PC-9 (cell line): ENCODE measurements at regions not wholly inside any gene's neighbourhood (a gene's known extent, or its start where the extent isn't known, plus 50 kb on each side); places are given as distances from the start of the nearest gene placed in this dataset.

Experiments
- BruUV-seq: library from RNA; stranded (reverse); fragments of 400-500 nt; replicated peaks from 2 replicates; lab custom pipeline; 2021; lab: Mats Ljungman, UMichigan
- CTCF ChIA-PET: fragments of 300-600 bp; sonication (Branson Sonifier 250); formaldehyde crosslinking; loops from one replicate; lab custom pipeline; 2022; ENCODE audit warnings: antibody characterized with exemption; lab: Charles Lee
- POLR2A ChIA-PET: fragments of 300-600 bp; sonication (Branson Sonifier 250); formaldehyde crosslinking; loops from one replicate; lab custom pipeline; 2022; ENCODE audit warnings: antibody characterized with exemption; ENCODE audit not compliant: unreplicated experiment; lab: Charles Lee
- DNase-seq, 2 experiments: peaks; one replicate each; pipeline versions ENCODE4 v3.0.0 to v3.0.0-alpha.2; 2015 to 2022; ENCODE audit warnings: mixed read lengths in 1 of 2
- H2AFZ ChIP-seq: fragments of 200-600 bp; sonication (generic); 2 replicates; pipeline ENCODE4 v1.8.1; 2017; ENCODE audit warnings: antibody characterized with exemption
- H3F3A ChIP-seq: fragments of 200-600 bp; sonication (generic); 2 replicates; pipeline ENCODE4 v1.8.1; 2017; ENCODE audit warnings: antibody characterized with exemption, mild to moderate bottlenecking, low read depth; ENCODE audit not compliant: insufficient read depth
- H3K27ac ChIP-seq: fragments of 200-600 bp; sonication (generic); 2 replicates; pipeline ENCODE4 v1.6.1; 2016; ENCODE audit warnings: mixed run types
- H3K27me3 ChIP-seq: fragments of 200-600 bp; sonication (generic); 2 replicates; pipeline ENCODE4 v1.6.1; 2016; ENCODE audit warnings: low read depth, mixed run types; ENCODE audit not compliant: insufficient read depth
- H3K36me3 ChIP-seq: fragments of 200-600 bp; sonication (generic); 2 replicates; pipeline ENCODE4 v1.6.1; 2016; ENCODE audit warnings: low read depth, mixed run types
- H3K4me1 ChIP-seq: fragments of 200-600 bp; sonication (generic); replicated peaks from 2 replicates; pipeline ENCODE4 v1.6.1; 2016; ENCODE audit warnings: mixed run types; ENCODE audit not compliant: insufficient read depth
- H3K4me2 ChIP-seq: fragments of 200-600 bp; sonication (generic); 2 replicates; pipeline ENCODE4 v1.6.1; 2017; ENCODE audit warnings: mixed run types
- H3K4me3 ChIP-seq: fragments of 200-600 bp; sonication (generic); 2 replicates; pipeline ENCODE4 v1.6.1; 2016; ENCODE audit warnings: mixed run types
- H3K79me2 ChIP-seq: fragments of 200-600 bp; sonication (generic); 2 replicates; pipeline ENCODE4 v1.6.1; 2017; ENCODE audit warnings: low read depth, mixed run types
- H3K9me2 ChIP-seq: fragments of 200-600 bp; sonication (generic); 2 replicates; pipeline ENCODE4 v1.8.1; 2017; ENCODE audit warnings: mild to moderate bottlenecking; ENCODE audit not compliant: insufficient read depth
- H3K9me3 ChIP-seq: fragments of 200-600 bp; sonication (generic); 2 replicates; pipeline ENCODE4 v1.8.1; 2016; ENCODE audit warnings: low read depth; ENCODE audit not compliant: insufficient read depth
- H4K20me1 ChIP-seq: fragments of 200-600 bp; sonication (generic); 2 replicates; pipeline ENCODE4 v1.8.1; 2017; ENCODE audit not compliant: insufficient read depth
- EZH2 ChIP-seq: fragments of 200-600 bp; sonication (generic); IDR thresholded peaks from 2 replicates; pipeline ENCODE4 v1.8.0; 2017; ENCODE audit warnings: antibody characterized with exemption, low read depth
- intact Hi-C: fragments of 100-400 bp; cut with micrococcal nuclease; formaldehyde crosslinking; loops from one replicate; pipeline ENCODE4 v1.10.0; 2022; ENCODE audit not compliant: unreplicated experiment
- TF ChIP-seq, protein P1 (sequence below): fragments of 200-600 bp; sonication (generic); conservative IDR thresholded peaks from 2 replicates; pipeline ENCODE4 v1.6.1; 2017; ENCODE audit warnings: mixed run types, antibody characterized with exemption, mild to moderate bottlenecking, moderate library complexity

DNA sequence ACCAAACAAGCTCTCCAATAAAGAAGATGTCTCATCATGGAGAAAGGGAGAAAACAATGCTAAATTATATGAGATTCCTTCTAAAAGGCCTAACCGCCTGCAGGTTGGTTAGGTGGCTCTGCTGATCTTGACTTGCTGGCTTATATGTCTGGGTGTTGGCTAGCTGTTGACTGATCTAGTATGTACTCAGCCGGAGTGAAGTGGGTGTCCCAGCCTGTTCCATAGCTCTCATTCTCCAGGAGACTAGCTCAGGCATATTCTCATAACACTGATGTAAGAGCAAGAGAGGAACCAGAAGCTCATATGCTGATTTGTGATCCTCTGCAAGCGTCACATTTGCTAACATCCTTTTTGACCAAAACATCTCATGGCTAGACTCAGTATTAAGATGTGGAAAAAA lies 473.0 kb downstream of the BMP2 start:
- no TSS peak for BruUV-seq

DNA sequence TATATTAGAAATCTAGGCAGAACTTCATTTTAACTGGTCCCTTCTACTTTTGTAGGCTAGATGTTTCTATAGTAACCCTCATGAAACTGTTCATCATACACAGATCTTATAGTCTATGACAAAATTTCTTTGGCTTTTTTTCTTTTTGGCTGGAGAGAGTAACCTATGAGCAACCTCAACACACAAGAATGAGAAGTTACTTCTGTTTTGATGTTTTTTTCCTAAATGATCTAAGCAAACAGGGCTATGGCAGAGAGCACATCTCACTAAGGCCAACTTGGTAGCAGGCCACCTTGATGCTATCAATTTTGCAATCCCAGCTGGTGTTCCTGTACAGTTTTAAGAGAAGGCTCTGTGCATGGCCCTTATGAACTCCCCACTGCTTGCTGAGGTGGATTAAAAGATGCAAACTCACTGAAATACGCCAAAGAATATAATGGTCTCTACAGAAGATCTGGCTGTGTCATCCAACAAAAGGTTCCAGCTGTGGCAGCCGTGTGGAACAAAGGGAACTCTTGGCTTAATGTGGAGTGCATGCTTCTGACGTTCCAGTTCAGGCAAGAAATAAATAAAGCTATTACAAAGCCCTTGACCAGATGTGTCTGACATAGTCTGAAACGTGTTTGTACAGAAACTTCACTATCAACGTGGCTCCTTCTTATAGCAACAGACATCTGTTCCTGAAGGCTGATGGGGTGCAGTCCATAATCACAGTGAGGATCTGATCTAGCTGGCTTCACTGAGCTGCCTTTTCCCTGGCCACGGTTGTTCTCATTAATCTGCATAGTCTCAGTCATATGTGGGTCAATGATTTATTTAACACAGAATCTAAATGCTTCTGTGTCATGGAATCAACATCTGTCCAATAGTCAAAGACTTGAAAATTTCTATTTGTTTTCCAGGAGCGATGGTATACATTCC lies 481.1 kb downstream of the BMP2 start:
- Histone ChIP-seq H2AFZ (no peak overlapping the region), H3K9me2 (no peaks in the 10 kb centered on the region), H3K79me2 (no peaks in the 10 kb centered on the region), H3K36me3 (no peaks in the 10 kb centered on the region), H3K27me3 (no peaks in the 10 kb centered on the region), H3F3A (no peaks in the 10 kb centered on the region), H3K4me2 (no peak overlapping the region), H3K4me1 (no peaks in the 10 kb centered on the region), H3K27ac (no peak overlapping the region), H4K20me1 (no peaks in the 10 kb centered on the region), H3K4me3 (no peak overlapping the region), H3K9me3 (no peaks in the 10 kb centered on the region)
- TF ChIP-seq, protein P1, sequence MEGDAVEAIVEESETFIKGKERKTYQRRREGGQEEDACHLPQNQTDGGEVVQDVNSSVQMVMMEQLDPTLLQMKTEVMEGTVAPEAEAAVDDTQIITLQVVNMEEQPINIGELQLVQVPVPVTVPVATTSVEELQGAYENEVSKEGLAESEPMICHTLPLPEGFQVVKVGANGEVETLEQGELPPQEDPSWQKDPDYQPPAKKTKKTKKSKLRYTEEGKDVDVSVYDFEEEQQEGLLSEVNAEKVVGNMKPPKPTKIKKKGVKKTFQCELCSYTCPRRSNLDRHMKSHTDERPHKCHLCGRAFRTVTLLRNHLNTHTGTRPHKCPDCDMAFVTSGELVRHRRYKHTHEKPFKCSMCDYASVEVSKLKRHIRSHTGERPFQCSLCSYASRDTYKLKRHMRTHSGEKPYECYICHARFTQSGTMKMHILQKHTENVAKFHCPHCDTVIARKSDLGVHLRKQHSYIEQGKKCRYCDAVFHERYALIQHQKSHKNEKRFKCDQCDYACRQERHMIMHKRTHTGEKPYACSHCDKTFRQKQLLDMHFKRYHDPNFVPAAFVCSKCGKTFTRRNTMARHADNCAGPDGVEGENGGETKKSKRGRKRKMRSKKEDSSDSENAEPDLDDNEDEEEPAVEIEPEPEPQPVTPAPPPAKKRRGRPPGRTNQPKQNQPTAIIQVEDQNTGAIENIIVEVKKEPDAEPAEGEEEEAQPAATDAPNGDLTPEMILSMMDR, result no peak
- no peak for DNase-seq
- ChIA-PET CTCF (no interaction called here), POLR2A (no interaction called here)
- no TSS peak for BruUV-seq
- intact Hi-C loops, result no loop called here

More for the DNA sequence above, 473.0 kb downstream of the BMP2 start:
- no peak overlapping the region for H3K4me2 ChIP-seq
- ChIA-PET CTCF (no interaction called here), POLR2A (no interaction called here)
- H3K9me2 ChIP-seq, result no peaks in the 10 kb centered on the region
- no peaks in the 10 kb centered on the region for H3F3A ChIP-seq
- H2AFZ ChIP-seq, result no peak overlapping the region
- no peak overlapping the region for H3K4me3 ChIP-seq
- intact Hi-C loops, result no loop called here
- H3K79me2 ChIP-seq, result no peaks in the 10 kb centered on the region
- DNase-seq, result no peak
- H3K27ac ChIP-seq, result no peak overlapping the region
- H4K20me1 ChIP-seq, result no peaks in the 10 kb centered on the region
- H3K4me1 ChIP-seq, result no peaks in the 10 kb centered on the region
- TF ChIP-seq EZH2, result no peak
- TF ChIP-seq, protein P1, result no peak
- no peaks in the 10 kb centered on the region for H3K36me3 ChIP-seq
- no peaks in the 10 kb centered on the region for H3K9me3 ChIP-seq
- H3K27me3 ChIP-seq, result no peaks in the 10 kb centered on the region

DNA sequence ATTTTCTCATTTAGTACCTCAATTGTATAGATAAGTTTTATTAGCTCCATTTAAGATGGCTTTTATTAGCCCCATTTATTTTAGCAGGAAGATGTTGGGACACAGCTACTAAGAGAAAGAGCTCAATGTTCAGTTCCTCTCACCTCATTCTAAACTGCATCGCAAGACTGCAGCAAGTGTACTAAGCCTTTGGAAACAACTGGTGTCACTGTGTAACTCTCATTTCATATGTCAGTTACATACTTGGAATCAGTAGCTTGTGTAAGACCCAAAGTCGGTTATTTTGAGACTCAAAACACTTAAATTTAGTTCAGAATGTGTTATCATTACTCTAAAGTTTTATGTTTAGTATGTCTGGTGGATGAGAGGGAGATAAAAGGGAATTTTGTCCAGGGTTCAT lies 482.9 kb downstream of the BMP2 start:
- POLR2A ChIA-PET, result no interaction called here

More for the DNA sequence above, 482.9 kb downstream of the BMP2 start:
- no peaks in the 10 kb centered on the region for H4K20me1 ChIP-seq
- no peaks in the 10 kb centered on the region for H3K27me3 ChIP-seq
- H3K79me2 ChIP-seq, result no peaks in the 10 kb centered on the region
- no peak overlapping the region for H2AFZ ChIP-seq
- H3K27ac ChIP-seq, result no peak overlapping the region
- no peak for TF ChIP-seq EZH2
- TF ChIP-seq, protein P1, result no peak
- no peaks in the 10 kb centered on the region for H3K4me1 ChIP-seq
- H3K4me3 ChIP-seq, result no peak overlapping the region
- H3K9me3 ChIP-seq, result no peaks in the 10 kb centered on the region
- H3F3A ChIP-seq, result no peaks in the 10 kb centered on the region
- H3K9me2 ChIP-seq, result no peaks in the 10 kb centered on the region
- no TSS peak for BruUV-seq
- intact Hi-C loops, result no loop called here
- CTCF ChIA-PET, result no interaction called here
- no peak for DNase-seq
- H3K36me3 ChIP-seq, result no peaks in the 10 kb centered on the region
- no peak overlapping the region for H3K4me2 ChIP-seq
